Immature natural killer cell (primary cell): ENCODE measurements at regions not wholly inside any gene's neighbourhood (a gene's known extent, or its start where the extent isn't known, plus 50 kb on each side); places are given as distances from the start of the nearest gene placed in this dataset.

Source experiments
- DNase-seq, 3 donors: peaks; one replicate each; pipeline ENCODE4 v3.0.0; 2022; ENCODE audit warnings: mixed read lengths in 1 of 3
- H3K27ac Mint-ChIP-seq, 6 donors: one replicate each; pipeline ENCODE4 v1.8.0; 2020; ENCODE audit warnings: mixed read lengths in 6 of 6, mild to moderate bottlenecking in 5 of 6, inconsistent platforms in 4 of 6, moderate library complexity in 3 of 6
- H3K27me3 Mint-ChIP-seq, 3 donors: one replicate each; pipeline ENCODE4 v1.8.0; 2020 to 2021; ENCODE audit warnings: low read depth in 3 of 3, mild to moderate bottlenecking in 3 of 3, mixed read lengths in 3 of 3, moderate library complexity in 3 of 3, inconsistent platforms in 1 of 3
- H3K36me3 Mint-ChIP-seq, 3 donors: one replicate each; pipeline ENCODE4 v1.8.0; 2020; ENCODE audit warnings: mixed read lengths in 3 of 3, inconsistent platforms in 2 of 3, mild to moderate bottlenecking in 2 of 3
- H3K4me1 Mint-ChIP-seq, 2 donors: one replicate each; pipeline ENCODE4 v1.8.0; 2020; ENCODE audit warnings: inconsistent platforms in 2 of 2, mild to moderate bottlenecking in 2 of 2, mixed read lengths in 2 of 2, moderate library complexity in 1 of 2
- H3K4me3 Mint-ChIP-seq, 5 donors: one replicate each; pipeline ENCODE4 v1.8.0; 2020; ENCODE audit warnings: mild to moderate bottlenecking in 5 of 5, mixed read lengths in 5 of 5, inconsistent platforms in 3 of 5, moderate library complexity in 3 of 5
- H3K9me3 Mint-ChIP-seq, 6 donors: one replicate each; pipeline ENCODE4 v1.8.0; 2020; ENCODE audit warnings: mild to moderate bottlenecking in 6 of 6, mixed read lengths in 6 of 6, inconsistent platforms in 4 of 6, moderate library complexity in 3 of 6

DNA sequence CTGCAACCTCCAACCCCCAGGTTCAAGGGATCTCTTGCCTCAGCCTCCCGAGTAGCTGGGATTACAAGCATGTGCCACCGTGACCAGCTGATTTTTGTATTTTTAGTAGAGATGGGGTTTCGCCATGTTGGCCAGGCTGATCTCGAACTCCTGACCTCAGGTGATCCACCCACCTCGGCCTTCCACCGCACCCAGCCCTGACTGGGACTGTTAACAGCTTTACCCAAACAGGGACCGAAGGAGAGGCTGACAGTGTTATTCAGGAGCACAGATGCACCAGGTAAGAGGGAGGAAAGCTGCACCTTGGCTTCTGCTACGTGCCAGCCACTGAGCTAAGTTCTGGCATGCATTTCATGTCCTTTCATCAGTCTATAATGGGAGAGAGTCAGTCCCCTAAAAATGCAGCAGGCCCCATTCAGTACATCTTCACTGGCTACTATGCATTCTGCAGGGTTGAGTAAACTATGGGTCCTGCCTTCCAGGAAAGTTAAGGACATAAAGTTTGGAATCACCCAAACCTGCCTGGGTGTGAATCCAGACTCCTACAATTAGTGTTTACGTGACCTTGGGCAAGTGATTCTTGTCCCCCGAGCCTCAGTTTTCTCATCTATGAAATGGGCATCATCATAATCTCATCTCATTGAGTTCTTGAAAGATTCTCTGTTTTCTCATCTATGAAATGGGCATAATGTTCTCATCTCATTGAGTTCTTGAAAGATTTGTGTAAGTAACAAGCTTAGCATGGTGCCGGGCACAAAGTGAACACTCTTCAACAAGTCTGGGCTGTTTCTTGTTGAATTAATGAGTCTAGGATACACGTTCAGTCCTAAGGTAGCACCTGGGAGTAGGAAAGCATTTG, 82.2 kb downstream of the CPN2 start:
- Mint-ChIP-seq H3K36me3 (peaks cover 0 to 5% (median 0%) of the 10 kb centered on the region in 3 donors), H3K4me1 (peaks cover 38 to 43% of the 10 kb centered on the region in 2 donors), H3K9me3 (no peaks in the 10 kb centered on the region), H3K27ac (peak overlapping the region; percentile 3 to 80 (median 66)), H3K4me3 (peak overlapping the region; percentile 58 to 81 (median 80)), H3K27me3 (peaks cover 1 to 14% (median 9%) of the 10 kb centered on the region in 3 donors)
- DNase-seq: no peak

DNA sequence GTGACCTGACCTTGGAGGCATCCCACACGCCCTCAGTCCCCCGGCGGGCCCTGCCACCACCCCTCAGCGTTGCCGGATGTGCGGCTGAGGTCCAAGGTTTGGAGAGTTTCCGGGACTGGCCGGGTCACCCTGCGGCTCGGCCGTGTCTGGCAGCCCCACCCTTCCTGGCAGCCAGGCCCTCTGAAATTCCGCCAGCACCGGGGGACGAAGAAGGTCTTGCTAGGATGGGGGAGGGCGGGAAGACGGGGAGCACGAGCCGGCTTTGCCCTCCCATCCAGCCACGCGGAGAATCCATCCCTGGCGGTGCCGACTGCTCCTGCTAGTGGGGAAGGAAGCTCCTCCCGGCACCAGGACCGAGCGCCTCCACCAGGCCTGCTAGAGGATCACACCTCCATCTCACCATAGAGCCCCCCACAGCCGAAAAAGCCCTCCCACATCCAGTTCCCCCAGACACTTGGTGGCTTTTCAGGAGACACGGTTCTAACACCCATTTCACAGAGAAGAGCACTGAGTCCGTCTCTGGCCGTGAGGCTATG, 81.5 kb downstream of the CPN2 start:
- Mint-ChIP-seq H3K36me3 (peaks cover 0 to 5% (median 0%) of the 10 kb centered on the region in 3 donors), H3K27me3 (peaks cover 2 to 15% (median 9%) of the 10 kb centered on the region in 3 donors), H3K27ac (peak overlapping the region in 5 of 6 donors; percentile 61 to 83 (median 74)), H3K4me3 (peak overlapping the region; percentile 58 to 81 (median 80)), H3K9me3 (no peaks in the 10 kb centered on the region), H3K4me1 (peaks cover 39% of the 10 kb centered on the region in 2 donors)
- DNase-seq: peak; percentile 34 to 38 (median 36)

DNA sequence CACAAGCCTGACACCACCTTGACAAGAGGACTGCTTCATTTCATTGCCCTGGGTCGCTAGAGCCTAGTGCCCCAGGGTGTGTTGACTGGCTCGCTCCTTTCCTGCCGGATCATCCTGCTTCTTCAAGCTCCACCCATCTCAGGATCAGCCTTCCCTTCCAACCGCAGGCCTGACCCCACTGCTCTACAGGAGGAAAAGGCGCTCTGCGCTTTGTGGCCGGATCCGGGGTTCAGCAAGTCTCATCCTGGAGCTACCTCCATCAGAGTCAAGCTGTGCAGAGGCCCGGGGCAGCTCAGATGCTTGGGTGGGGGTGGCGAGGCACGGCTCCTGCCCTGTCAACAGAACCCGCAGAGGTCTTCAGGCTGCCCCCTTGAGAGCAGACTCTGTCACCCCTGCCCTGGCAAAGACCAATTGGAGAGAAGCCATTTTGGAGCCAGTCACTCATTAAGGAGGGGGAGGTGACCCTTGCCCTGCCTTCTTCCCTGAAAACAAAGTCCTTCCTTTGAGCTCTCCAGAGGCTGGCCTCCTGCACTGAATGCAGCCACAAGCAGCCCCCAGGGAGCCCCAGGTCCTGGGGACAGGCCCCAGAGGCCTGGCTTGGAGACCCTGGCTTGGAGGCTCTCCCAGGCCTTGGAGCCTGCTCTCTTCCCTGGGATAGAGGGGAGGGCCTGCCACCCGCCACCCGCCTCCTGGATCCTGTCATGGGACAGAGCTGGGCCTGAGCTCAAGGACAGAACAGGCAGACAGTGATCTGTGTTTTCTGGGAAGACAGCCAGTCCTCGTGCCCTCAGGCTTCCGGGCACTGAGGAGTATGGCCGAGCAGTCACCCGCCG, 80.3 kb downstream of the CPN2 start:
- DNase-seq: no peak
- Mint-ChIP-seq H3K4me3 (peak overlapping the region; percentile 29 to 64 (median 44)), H3K9me3 (no peaks in the 10 kb centered on the region), H3K36me3 (peaks cover 0 to 5% (median 0%) of the 10 kb centered on the region in 3 donors), H3K4me1 (peaks cover 40 to 43% of the 10 kb centered on the region in 2 donors), H3K27me3 (peaks cover 14 to 18% (median 15%) of the 10 kb centered on the region in 3 donors), H3K27ac (peak overlapping the region in 3 of 6 donors; percentile 72 to 83 (median 74))

DNA sequence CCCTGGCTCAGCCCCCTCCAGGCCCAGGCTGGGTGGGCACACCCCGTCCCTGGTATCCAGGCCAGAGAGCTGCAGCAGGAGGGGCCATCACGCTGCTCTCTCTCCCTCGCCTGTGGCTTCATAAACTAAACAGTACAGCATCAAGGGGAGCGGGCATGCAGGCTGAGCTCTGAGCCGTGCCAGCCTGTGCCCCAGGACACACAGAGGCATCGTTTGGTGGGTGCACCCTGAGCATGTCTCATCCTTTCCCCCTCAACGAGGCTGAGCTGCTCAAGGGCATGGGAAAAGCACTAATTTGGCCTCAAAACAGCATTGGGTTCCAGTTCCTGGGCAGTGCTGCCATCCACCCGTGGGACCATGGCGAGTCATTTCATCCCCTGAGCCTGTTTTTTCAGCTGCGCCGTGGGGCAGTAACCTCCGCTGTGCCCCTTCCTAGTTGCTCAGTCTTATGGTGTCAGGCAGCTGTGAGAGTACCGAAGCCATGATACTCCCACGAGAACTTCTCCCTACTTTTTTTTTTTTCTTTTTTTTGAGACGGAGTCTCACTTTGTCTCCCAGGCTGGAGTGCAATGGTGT, 79.6 kb downstream of the CPN2 start:
- H3K36me3 Mint-ChIP-seq: peaks cover 0 to 5% (median 0%) of the 10 kb centered on the region in 3 donors
- H3K27ac Mint-ChIP-seq: no peak overlapping the region
- H3K4me1 Mint-ChIP-seq: peaks cover 35 to 40% of the 10 kb centered on the region in 2 donors
- no peak for DNase-seq
- H3K9me3 Mint-ChIP-seq: no peaks in the 10 kb centered on the region
- H3K27me3 Mint-ChIP-seq: peaks cover 12 to 20% (median 19%) of the 10 kb centered on the region in 3 donors
- no peak overlapping the region for H3K4me3 Mint-ChIP-seq

DNA sequence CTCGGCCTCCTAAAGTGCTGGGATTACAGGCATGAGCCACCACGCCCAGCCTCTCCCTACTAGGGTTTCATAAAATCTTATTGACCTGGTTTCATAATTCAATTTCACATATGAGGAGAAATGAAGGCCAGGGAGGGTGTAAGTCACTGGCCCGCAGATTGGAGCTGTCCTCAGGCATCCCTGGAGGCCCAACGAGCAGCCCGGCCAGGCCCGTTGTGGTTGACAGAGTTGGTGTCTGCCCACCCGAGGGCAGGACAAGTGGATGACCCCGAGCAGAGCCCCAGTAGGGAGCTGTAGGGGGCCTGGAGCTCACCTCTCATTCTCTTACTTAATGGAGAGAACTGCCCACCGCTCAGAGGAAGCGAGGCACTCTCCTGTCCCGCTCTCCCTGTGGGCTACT, 78.9 kb downstream of the CPN2 start:
- no peak overlapping the region for H3K4me3 Mint-ChIP-seq
- H3K4me1 Mint-ChIP-seq: peaks cover 35 to 40% of the 10 kb centered on the region in 2 donors
- DNase-seq: no peak
- H3K27ac Mint-ChIP-seq: no peak overlapping the region
- H3K27me3 Mint-ChIP-seq: peaks cover 12 to 20% (median 19%) of the 10 kb centered on the region in 3 donors
- no peaks in the 10 kb centered on the region for H3K9me3 Mint-ChIP-seq
- H3K36me3 Mint-ChIP-seq: peaks cover 0 to 5% (median 0%) of the 10 kb centered on the region in 3 donors

DNA sequence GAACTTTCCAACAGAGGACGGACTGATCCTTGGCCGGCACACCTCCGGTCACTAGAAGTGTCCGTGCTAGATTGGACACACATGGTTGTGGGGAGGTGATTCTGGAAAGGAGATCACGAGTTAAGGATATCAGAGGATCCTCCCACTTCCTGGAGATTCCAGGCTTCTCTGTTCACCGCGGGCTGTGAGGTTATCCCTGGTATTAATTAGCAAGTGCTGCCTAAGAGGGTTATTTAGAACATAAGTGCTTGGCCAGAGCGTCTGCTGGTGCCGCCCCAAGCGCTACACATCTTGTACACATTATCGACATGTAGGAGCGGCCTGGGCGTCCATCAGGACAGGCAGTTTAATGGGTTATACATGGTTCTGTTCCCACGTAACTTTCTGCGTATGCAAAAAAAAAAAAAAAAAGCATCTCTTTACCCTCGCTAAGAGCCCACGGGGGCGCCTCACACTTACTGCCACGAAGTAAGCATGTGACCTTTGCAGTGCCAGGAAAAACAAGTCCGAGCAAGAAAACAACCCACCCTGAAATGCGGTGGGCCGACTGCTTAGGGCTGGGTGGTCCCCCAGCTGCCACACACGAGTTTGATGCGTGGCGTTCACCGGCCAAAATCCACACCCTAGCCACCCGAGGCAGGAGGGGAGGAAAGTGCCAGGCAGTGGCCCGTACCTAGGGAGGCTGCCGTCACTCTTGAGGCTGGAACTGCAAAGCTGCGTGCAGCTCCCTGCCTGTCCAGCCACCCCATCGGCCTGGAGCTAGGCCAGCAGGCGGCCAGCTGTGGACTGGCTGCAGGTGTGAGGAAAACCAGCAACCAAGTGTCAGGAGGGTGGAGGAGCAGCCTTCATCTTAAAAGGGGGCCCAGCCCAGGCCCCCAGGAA, 78.0 kb downstream of the CPN2 start:
- Mint-ChIP-seq H3K9me3 (no peaks in the 10 kb centered on the region), H3K4me1 (peaks cover 32 to 40% of the 10 kb centered on the region in 2 donors), H3K36me3 (peaks cover 0 to 5% (median 0%) of the 10 kb centered on the region in 3 donors), H3K27ac (peak overlapping the region in 1 of 6 donors; percentile 16), H3K27me3 (peaks cover 12 to 20% (median 17%) of the 10 kb centered on the region in 3 donors), H3K4me3 (no peak overlapping the region)
- DNase-seq: no peak

DNA sequence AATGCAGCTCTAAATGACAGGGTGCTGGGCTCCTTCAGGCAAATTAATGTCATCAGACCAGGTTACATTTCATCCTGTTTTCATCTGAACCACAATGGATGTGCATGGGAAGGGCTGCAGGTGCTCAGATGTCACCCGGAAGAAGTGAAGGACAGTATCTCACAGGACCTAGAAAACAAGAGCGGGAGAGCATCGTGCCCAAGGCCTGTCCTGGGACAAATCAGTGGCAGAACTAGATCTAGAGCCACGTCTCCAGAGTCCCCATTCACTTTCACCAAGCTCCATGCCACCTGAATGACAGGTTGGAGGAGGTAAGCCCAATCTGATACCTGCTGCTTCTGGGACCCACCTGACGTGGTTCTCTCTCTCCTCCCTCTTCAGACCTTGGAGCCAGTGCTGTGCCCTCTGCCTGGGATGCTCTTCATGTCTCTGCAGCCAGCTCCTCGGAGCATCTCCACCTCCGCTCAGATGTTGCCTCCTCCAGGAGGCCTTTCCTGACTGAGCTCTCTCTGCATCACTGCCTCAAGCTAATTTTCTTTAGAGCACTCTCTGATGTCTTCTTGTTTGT, 77.3 kb downstream of the CPN2 start:
- H3K9me3 Mint-ChIP-seq: no peaks in the 10 kb centered on the region
- H3K27me3 Mint-ChIP-seq: peaks cover 12 to 20% (median 17%) of the 10 kb centered on the region in 3 donors
- peaks cover 0 to 5% (median 0%) of the 10 kb centered on the region in 3 donors for H3K36me3 Mint-ChIP-seq
- H3K27ac Mint-ChIP-seq: peak overlapping the region in 1 of 6 donors; percentile 0
- peaks cover 28 to 37% of the 10 kb centered on the region in 2 donors for H3K4me1 Mint-ChIP-seq
- peak overlapping the region in 1 of 5 donors; percentile 44 for H3K4me3 Mint-ChIP-seq
- DNase-seq: no peak

DNA sequence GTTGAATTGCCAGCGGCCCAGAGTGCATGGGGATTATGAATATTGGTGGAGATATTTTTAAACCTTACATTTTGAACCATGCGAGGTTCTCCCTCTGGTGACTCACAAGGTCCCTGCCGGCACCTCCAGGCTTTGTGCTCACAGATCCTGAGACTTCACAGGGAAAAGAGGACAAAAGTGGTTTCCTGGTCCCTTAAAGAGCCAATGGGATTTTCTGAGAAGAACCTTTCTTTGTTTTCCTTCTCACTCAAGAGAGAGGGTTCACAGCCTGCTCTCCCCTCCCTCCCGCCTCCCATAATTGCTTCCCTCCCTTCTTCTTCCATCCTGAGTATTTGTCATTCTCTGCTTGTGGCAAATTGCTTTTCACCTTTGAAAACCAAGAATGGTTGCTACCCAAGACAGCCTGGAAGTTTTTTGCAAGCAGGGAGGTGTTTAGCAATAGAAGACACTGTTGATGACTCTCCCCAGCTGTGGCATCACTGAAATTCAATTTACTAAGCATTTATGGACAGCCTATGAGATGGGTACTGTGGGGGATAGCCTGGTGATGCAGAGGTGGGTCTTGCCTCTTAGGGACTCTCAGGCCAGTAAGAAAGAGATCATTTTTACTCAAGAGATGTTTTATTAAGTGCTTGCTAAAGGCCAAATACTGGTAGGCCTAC, 76.6 kb downstream of the CPN2 start:
- Mint-ChIP-seq H3K27me3 (peaks cover 12 to 20% (median 17%) of the 10 kb centered on the region in 3 donors), H3K36me3 (no peaks in the 10 kb centered on the region), H3K4me1 (peaks cover 28 to 37% of the 10 kb centered on the region in 2 donors), H3K27ac (peak overlapping the region; percentile 42 to 86 (median 70)), H3K4me3 (peak overlapping the region in 1 of 5 donors; percentile 57), H3K9me3 (no peaks in the 10 kb centered on the region)
- DNase-seq: no peak

DNA sequence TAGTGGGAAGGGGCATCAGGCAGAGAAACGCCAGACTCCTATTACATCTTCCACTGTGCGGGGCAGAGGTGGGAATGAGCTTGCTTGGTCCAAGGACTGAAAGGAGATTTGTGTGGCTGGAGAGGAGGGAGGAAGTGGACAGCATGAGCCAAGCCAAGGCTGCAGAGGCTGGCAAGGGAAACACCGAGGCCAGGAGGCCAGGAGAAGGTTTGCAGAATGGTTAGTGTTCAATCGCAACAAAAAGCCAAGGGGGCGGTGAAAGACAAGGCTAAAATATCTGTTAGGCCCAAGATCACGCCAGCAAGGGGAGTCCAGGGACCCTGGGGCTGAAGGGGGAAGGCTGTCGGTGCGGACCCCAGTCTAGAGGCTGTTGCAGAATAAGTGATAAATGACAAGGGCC, 75.8 kb downstream of the CPN2 start:
- Mint-ChIP-seq H3K4me1 (peaks cover 28 to 37% of the 10 kb centered on the region in 2 donors), H3K36me3 (no peaks in the 10 kb centered on the region), H3K4me3 (peak overlapping the region in 2 of 5 donors; percentile 25 to 57), H3K27me3 (peaks cover 13 to 20% (median 13%) of the 10 kb centered on the region in 3 donors), H3K9me3 (no peaks in the 10 kb centered on the region), H3K27ac (peak overlapping the region in 5 of 6 donors; percentile 28 to 86 (median 81))
- DNase-seq: no peak

DNA sequence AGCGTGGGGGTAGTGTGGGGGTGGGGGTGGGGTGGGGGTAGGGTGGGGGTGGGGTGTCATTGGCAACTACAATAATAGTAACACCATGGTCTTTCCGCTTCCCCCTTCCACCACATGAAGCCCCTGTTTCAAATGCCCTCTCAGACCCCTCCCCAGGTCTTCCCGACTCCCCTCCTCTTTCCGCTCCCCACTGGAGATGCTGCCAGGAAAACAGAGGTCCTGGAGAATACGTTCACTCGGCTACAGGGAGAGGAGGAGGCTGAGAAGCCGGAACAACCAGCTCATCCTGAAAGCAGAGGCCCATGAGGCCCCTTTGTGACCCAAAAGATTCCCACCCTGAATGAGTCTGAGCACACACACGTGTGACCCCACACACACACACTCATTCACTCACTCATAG, 75.4 kb downstream of the CPN2 start:
- no peak for DNase-seq
- peaks cover 28 to 37% of the 10 kb centered on the region in 2 donors for H3K4me1 Mint-ChIP-seq
- no peaks in the 10 kb centered on the region for H3K36me3 Mint-ChIP-seq
- peak overlapping the region in 2 of 6 donors; percentile 30 to 81 for H3K27ac Mint-ChIP-seq
- H3K4me3 Mint-ChIP-seq: no peak overlapping the region
- peaks cover 13 to 20% (median 13%) of the 10 kb centered on the region in 3 donors for H3K27me3 Mint-ChIP-seq
- H3K9me3 Mint-ChIP-seq: no peaks in the 10 kb centered on the region

DNA sequence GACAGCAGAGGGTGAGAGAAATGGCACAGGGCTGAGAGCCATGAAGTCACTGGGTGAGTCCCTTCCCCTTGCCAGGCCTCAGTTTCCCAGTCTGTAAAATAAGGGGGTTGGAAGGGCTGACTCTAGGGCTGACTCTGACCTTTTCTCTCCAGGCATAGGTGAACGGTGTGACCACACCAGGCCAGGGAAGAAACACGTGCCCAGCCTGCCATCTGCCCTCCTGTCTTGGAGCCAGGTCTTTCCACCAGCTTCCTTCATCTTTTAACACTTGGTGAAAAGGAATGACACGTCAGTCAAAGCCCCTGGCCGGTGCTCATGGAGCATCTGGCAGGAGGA, 74.4 kb downstream of the CPN2 start:
- DNase-seq: no peak
- no peaks in the 10 kb centered on the region for H3K9me3 Mint-ChIP-seq
- no peak overlapping the region for H3K4me3 Mint-ChIP-seq
- no peaks in the 10 kb centered on the region for H3K36me3 Mint-ChIP-seq
- peaks cover 29 to 41% of the 10 kb centered on the region in 2 donors for H3K4me1 Mint-ChIP-seq
- H3K27me3 Mint-ChIP-seq: peaks cover 13 to 20% (median 13%) of the 10 kb centered on the region in 3 donors
- H3K27ac Mint-ChIP-seq: peak overlapping the region in 1 of 6 donors; percentile 81
